HG02759 (cell line): ENCODE measurements at regions not wholly inside any gene's neighbourhood (a gene's known extent, or its start where the extent isn't known, plus 50 kb on each side); places are given as distances from the start of the nearest gene placed in this dataset.
"Not testable (repeated sequence)": the region's sequence is repeated elsewhere in the genome, so short reads cannot be mapped to it uniquely, and the experiment has no call there.

Source experiments
- ATAC-seq: cut with Tn5 transposase; IDR thresholded peaks from one replicate; pipeline ENCODE4 v1.9.1; 2021; ENCODE audit warnings: mild to moderate bottlenecking, moderate library complexity; ENCODE audit not compliant: unreplicated experiment

DNA sequence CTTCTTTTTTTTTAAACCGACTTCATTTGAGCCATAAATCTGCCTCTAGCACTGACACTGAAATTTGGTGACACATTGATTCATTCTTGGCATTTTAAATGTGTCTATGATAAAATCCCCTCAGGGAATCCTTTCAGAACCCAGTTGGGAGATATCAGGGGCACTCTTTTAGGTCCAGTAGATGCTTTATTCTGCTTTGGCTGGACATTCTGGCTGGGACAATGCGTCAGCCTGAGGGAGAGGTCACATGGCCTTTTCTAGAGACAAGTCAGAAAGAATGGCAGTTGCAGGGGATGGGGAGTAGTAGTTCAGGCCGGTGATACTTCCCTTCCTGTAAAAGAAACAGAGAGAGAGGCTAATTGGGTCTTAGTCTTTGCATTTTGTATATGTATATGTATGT lies 63.1 kb downstream of the TRIM43 start:
- not testable (repeated sequence) for ATAC-seq

DNA sequence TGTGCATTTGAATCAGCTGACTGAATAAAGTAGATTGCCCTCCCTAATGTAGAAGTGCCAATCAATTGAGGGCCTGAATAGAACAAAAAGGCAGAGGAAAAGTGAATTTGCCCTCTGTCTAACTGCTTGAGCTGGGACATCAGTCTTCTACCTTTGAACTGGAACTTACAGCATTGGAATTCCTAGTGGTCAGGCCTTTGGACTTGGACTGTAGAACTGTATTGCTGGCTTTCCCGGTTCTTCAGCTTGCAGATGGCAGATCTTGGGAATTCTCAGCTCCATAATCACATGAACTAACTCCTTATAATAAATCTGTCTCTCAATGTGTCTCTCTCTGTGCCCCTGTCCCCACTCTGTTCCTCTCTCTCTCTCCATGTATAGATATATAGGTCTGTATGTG lies 64.8 kb downstream of the TRIM43 start:
- not testable (repeated sequence) for ATAC-seq

DNA sequence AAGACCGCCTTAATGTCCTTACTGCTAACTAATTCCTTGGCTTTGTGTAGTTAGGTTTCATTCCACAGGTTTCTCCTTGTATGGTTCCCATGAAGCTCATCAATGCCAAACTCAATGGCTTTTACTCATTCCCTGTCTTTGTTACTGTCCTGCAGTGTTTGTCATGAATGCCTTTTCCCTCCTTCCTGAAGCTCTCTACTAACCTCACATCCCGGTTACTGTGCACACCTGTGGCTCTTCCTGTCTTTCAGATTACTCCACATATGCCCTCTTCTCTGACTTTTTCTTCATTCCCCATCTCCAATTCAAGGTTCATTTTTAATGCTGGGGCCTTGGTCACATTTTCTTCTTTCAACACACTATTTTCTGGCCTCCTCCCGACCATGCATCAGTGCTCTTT lies 66.1 kb downstream of the TRIM43 start:
- not testable (repeated sequence) for ATAC-seq

DNA sequence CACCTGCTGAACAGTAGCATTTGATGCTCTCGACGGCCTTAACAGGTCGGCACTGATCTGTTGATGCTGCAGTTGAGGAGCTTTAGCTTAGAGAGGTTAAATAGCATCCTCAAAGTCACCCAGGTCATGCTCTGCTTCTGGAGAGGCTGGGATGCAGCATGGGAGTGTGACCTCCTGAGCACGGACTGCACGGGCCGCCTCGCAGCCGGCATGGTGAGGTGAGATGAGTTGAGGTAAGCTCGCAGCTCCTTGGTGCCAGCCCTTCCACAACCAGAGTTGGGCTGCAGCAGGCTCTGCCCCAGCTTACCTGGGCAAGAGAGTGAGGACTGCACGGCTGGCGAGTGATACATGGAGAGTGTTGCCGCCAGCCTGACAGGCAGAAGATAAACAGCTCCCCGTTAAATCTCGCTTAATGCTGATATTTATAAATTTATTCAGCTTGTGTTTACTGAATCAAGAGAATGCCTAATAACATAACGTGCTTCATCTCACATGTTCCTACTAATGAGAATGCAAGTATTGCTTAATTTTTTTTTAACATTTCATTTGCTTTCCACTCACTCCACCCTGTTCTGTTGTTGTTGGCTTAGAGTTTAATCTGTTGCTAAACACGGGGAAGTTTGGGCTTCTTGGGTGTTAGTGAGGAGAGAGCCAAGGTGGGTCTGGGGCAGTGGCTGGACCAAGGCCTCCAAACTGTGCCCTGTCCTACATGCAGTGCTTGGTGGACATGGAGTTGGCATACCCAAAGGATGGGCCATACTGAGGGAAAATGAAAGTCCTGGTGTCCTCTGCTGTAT lies 69.2 kb downstream of the TRIM43 start:
- ATAC-seq: not testable (repeated sequence)

DNA sequence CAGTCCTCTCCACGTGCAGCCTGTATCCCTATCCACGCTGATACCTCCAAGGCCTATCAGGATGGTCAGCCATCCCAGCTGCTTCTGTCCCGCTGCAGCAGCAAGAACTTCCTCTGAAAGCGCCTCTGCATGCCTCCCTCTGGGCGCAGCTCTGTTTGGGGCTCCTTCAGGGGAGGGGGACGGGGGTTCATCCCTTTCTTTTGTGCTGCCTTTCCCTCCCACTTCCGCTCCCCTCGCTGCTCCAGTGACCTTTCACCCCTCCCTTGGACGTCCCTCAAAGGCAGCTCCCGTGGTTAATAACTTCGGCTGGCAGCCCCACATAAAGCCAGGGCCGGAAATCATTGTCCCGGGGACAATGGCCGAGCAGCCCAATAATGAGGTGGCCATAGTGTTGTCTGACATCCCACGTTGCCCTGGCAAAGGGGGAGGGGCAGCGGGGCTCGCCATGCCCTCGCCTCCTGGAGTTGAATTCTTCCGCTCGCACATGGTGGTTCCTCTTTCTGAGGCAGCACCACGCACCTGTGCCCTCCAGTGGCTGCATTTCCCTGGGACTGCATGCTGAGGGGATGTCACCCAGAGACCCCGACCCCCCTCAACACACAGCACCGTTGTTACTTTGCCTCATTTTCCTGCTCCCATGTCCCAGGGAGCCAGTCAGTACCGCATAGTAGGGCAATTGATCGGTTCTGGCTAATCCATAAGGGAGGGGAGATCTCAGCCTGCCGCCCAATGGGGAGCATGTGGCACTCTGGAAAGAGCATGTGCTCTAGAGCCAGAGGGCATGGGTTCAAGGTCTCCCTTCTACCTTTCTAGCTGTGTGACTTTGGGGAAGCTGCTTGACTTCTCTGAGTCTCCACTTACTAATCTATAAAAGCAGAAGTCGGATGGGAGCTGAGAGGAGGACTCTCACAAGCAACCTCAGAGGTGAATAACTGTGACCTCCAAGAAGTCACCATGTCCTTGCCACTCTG lies 72.0 kb downstream of the TRIM43 start:
- ATAC-seq: not testable (repeated sequence)

DNA sequence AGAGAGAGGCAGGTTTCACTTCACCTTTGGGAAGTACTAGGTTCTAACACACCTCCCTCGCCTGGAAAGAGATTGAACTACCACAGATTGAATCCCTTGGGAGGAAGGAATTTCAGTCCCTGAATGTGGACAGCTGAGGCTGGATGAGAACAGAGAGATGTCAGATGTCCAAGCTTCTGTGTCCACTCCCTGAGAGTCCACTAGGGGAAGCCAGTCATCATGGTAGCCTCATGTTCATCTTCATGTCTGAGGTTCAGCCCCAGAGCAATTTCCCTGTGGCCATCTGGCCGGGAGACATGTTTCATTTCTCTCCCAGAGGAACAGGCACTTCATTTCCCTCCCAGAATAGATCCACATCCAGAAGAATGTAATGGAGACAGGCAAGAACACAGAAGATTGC lies 74.8 kb downstream of the TRIM43 start:
- not testable (repeated sequence) for ATAC-seq

DNA sequence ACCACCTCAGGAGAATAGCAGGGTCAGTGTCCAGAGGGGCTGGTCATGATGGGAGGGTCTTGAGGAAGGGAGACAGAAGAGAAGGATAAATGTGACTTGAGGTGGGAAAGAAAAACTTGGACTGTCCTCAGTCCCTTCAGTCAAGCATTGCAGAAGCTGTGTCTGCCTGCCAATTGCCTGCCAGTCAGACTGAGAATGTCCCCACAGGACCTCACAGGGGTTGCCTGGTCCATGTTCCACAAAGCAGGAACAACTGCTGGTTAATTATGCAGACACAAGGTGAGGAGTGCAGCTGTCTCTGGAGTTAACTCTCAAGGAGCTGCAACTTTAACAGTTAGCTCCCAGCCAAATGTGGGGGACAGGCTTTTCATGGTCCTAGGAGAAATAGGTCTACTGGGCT lies 75.7 kb downstream of the TRIM43 start:
- ATAC-seq: no peak

DNA sequence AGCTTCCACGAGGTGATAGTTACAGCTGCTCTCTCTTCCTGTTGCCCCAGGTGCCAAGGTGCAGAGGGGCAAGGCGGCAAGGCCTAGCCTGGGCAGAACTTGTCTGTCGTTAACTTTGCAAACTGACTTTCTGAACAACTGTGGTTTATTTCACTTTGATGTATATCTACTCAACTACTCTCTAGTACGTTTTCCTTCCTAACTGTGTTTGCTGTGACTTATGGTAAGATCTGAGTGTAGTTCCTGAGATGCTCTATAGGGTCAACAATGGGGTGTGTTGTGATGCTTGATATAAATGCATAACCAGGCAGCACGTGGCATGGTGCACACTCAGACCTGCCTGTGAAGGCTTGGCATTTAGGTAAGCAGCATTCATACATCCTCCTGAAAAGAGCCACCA lies 77.1 kb downstream of the TRIM43 start:
- ATAC-seq: not testable (repeated sequence)

DNA sequence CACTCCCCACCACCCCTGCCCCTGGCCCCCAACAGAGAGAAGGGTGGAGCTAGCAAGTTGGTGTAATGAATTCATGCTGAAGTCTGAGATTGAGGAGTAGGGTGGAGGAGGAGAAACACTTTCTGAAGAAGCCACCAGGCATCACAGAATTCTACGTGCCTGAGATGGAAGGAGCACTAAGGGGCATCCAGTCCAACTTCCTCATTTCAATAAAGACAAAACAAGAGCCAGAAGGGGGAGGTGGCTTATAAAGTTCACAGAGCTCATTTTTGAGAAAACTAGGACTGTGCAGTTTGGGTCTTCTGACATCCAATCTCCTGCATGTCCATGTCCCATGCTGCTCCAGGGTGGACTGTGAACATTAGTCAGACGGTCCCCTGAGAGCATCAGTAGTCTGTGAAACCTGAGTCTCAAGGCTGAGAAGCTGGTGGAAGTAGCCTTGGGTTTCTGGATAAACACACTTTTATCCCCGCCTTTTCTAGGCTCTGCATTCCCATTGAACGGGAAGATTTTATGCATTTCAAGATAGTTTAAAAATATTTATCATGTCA lies 77.7 kb downstream of the TRIM43 start:
- ATAC-seq: no peak

DNA sequence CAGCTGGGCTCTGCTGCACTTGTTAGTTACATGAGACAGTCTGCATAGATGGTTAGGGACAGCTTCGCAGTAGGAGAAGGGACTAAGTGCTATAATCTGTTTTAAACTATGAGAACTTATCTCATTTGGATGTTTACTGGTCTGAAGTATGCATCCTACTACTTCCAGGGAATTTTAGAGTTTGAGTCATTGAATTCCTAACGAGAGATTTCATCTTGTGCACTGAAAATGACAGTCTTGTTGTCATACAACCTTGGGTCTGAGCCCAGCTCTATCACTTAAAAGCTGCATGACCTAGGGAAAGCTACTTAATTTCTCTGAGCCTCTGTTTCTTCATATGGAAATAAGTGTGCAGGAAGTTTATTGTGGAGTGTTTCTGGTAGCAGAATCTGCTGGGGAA lies 78.4 kb downstream of the TRIM43 start:
- ATAC-seq: no peak

DNA sequence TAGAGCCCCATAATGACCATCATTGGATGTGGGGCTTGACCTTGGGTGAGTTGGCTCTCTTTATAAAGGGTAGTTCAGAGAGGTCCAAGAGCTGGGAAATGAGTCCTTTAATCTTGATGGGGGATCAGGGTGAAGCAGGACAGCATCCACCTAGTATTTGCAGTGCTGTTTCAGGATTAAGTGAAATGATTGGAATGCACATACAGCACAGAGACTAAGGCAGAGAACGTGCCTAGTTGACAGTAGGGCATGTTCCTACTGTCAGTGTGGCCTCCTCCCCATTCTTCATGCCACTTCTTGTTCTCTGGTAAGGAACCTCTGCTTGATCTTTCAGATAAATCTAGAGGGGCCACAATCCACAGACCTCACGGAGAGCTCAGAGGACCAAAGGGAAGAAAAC lies 78.9 kb downstream of the TRIM43 start:
- ATAC-seq: no peak

DNA sequence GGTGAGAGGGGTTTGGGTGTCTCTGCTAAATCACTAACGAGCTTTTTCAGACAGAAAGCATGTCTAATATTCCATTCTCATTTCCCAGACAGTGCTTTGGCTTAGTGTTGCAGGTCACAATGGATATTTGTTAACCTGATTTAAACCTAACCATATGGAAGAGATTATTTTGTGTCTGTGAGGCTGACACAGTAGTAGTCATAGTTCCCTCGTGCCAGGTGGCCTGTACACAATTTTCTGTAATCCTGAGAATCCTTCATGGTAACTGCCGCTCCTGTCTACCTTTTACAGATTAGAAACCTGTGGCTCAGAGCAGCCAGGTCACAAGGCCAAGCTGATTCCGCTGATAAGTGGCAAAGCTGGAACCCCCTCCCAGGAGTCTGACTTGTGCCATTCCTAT lies 79.4 kb downstream of the TRIM43 start:
- not testable (repeated sequence) for ATAC-seq

DNA sequence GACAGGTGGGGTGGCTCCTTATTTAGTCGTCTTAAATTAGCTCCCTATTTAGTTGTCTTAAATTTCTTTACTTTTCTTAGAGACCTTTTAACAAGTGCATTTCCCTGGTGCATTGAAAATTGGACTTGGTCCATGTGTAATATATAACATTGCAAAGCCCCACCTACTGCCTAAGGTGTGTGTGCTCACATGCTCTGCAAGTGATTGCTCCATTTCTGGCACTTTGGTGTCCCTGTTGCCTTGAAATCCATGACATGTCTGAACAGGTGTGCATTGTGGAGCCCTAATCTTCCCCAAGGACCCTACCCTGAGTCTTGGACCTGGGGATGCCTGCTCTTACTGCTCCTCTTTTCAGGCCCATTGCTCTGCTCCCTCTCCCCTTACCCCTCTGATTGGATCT lies 80.2 kb downstream of the TRIM43 start:
- not testable (repeated sequence) for ATAC-seq

DNA sequence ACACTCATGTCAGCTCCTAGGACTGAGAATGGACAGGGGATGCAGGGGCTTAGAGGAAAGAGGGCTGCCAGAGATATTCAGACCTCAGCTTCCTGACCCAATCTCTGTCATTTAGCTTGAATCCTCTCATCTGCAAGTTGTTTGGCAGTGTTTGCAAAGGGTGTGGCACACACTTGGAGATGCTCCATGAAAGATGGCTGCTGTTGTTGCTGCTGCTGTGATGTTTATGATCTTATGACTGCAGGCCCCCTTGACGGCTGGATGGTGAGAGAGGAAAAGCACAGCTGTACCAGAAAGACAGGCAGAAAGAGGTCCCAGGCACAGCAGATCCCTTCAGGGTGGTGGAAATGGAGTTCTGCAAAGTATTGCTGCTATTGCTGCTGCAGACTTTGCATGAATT lies 80.7 kb downstream of the TRIM43 start:
- not testable (repeated sequence) for ATAC-seq

DNA sequence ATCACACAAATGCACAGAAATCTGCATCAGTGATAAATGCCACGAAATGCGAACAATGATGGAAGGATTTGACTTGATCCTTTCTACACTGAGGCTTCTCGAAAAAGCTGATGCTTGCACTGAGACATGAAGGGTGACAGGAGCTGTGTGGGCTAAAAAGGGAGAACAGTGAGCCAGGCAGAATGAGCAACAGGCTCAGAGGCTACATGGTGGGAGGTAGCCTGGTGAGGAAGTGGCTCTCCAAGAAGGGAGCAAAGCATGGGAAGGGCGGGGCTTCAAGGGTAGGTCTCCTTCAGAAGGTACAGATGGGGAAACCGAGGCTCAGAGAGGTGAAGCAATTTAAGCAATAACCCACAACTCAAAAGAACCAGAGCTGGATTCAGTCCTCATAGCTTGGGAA lies 82.4 kb downstream of the TRIM43 start:
- no peak for ATAC-seq

DNA sequence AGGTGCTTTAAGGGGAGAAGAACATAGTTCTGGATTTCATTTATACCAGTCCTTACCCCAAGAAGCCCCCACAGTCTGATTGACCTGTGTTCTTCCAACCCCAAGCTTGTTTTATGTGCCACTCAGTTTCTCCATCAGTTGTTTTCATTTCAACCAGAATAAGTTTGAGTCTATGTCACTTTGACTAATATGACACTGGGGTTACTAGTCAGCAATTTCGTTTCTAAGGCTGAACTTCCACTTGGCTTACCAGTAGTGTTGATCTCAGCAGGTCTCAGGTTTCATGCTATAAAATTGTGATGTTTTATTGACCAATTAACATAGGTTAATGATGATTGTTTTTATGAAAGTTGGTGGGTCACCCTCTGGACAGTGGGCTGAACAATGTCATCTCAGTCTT lies 84.8 kb downstream of the TRIM43 start:
- not testable (repeated sequence) for ATAC-seq

DNA sequence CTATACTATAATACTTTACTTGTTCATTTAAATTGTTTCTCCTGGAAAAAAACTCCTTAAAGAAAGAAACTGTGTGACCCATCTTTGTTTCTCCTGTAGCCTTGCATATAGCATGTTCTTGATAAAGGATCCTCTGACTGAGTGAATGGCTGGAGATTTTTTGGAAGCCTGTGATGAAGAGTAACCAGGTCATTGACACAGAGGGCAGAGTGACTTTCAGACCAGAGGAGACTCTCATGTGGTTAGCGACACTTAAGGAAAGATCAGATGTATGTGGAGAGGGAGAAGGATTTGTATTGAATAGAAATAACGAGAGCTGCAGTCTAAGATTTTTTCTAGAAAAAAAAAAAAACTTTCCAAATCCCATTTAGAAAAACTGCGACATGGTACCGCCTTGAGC lies 85.5 kb downstream of the TRIM43 start:
- ATAC-seq: no peak

DNA sequence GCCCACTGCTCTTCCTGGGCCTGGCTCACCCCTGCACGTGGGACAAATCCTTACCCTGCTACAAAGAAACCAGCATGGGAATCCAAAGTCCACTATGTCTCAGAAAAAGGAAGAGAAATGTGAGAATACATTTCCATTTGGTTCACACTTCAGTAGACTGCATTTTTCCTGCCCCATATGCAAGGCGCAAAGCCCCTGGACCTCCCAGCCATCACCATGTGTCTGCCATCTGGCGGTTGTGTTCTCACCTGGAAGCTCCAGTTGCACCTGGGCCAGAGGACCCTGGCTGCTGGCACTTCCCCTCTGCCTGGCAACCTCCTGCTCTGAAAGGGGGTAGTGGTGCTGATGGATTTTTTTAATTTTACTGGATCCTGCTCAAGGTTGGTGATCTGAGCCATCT lies 86.0 kb downstream of the TRIM43 start:
- ATAC-seq: not testable (repeated sequence)

DNA sequence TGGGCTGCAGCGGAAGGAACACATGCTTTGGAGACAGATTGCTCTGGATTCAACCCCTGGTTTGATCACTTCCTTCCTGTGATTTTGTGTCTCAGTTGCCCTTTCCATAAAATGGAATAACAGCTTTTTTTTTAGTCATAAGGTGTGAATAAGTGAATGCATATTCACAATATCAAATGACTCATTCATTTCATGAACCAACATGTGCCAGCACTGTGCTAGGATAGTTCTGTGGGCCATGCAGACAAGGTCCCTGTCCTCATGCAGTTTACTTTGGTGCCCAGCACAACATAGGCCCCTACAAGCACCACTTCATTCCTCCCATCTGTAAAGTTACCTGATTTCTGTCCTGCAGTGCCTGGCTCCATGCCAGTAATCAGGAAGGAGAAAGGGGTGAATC lies 89.4 kb downstream of the TRIM43 start:
- not testable (repeated sequence) for ATAC-seq

DNA sequence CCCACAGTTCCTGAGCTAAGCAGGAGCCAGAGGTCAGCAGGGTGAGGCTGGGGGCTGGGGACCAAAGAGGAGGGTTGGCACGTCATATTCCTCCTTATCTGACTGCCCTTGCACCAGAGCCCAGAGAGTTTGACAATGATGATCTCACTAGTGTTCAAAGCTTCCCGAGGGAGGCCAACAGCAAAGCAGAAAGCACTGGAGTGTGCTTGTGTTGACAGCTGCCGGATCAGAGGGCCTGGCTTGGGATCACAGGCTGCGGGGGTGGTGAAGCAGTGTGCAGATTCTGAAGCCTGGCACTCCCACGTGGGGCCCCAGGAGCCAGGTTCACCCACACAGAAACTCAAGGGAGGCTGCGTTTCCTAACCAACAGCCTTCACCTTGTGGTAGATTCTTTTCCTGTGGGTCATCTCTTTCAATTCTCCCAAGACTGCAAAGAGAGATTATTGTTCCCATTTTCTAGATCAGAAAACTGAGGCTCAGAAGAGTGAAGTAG lies 89.8 kb downstream of the TRIM43 start:
- not testable (repeated sequence) for ATAC-seq

DNA sequence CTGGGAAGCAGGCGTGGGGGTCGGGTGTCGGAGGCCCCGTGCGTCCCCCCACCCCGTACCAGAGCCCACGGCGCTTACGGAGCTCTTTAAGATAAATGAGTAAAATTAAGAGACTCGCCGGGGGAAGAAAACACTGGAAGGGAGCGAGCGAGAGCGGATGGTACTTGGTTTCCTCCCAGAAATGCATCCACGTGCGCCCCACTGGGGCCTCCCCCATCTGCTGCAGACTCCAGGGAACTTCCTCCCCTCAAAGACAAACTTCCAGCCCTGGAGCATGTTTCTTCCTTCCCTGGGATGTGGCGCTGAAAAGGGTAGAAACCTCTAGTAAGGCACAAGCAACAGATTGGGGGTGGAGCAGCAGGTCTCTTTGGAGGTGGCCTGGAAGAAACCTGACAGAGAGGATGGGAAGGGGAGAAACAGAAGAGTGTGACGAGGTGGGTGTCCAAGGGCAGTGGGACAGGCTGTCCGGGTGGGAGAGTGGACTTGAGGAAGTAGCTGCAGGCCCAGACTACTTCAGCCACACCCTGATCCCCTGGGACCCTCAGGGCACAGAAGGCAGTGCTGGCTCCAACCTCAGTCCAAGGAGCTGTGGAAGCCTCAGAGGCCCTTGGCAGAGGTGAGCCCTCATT lies 91.2 kb downstream of the TRIM43 start:
- ATAC-seq: not testable (repeated sequence)
